ENCODE measurements at regions not wholly inside any gene's neighbourhood (a gene's known extent, or its start where the extent isn't known, plus 50 kb on each side); places are given as distances from the start of the nearest gene placed in this dataset.

- TF ChIP-seq CTCF (IDR thresholded peaks at IDR 0.05): no peak
- no peak for TF ChIP-seq POLR2A (IDR thresholded peaks at IDR 0.05)
Measured at GRCh38 chr9:28007097-28007817, 434.0 kb upstream of the C9orf72 start.

All from lower leg skin (tissue), 3 donors.